Lung (tissue), 11 donors: ENCODE measurements at regions not wholly inside any gene's neighbourhood (a gene's known extent, or its start where the extent isn't known, plus 50 kb on each side); places are given as distances from the start of the nearest gene placed in this dataset.

Experiments
- ATAC-seq: fragments of 200-7000 bp; cut with Tn5 transposase; one replicate; pipeline ENCODE4 v1.9.1; 2020; ENCODE audit warnings: moderate number of reproducible peaks; ENCODE audit not compliant: insufficient read depth, low FRiP score
- DNase-seq, 3 donors: peaks; one replicate each; pipeline ENCODE4 v3.0.0-alpha.2; 2013 to 2017
- H3K27ac ChIP-seq, 2 donors: one replicate each; pipeline ENCODE4 v1.5.1; 2013; ENCODE audit warnings: mild to moderate bottlenecking in 2 of 2, moderate library complexity in 2 of 2, control low read depth in 1 of 2, inconsistent platforms in 1 of 2, low read depth in 1 of 2, low read length in 1 of 2
- H3K27me3 ChIP-seq, 3 donors: one replicate each; pipeline ENCODE4 v1.5.1; 2013; ENCODE audit warnings: low read length in 2 of 3; ENCODE audit not compliant: control insufficient read depth in 3 of 3, insufficient read depth in 3 of 3
- H3K36me3 ChIP-seq, 4 donors: one replicate each; pipeline ENCODE4 v1.5.1; 2013; ENCODE audit warnings: low read length in 4 of 4, mild to moderate bottlenecking in 1 of 4, moderate library complexity in 1 of 4; ENCODE audit not compliant: control insufficient read depth in 4 of 4, insufficient read depth in 4 of 4
- H3K4me1 ChIP-seq, 5 donors: one replicate each; pipeline ENCODE4 v1.5.1; 2013; ENCODE audit warnings: low read length in 5 of 5, mild to moderate bottlenecking in 2 of 5, moderate library complexity in 1 of 5; ENCODE audit not compliant: control insufficient read depth in 5 of 5, insufficient read depth in 5 of 5
- H3K4me3 ChIP-seq: one replicate; pipeline ENCODE4 v1.5.1; 2013; ENCODE audit warnings: mild to moderate bottlenecking, control low read depth, moderate library complexity
- H3K9ac ChIP-seq, 2 donors: one replicate each; pipeline ENCODE4 v1.5.1; 2013; ENCODE audit warnings: low read length in 2 of 2, control low read depth in 1 of 2; ENCODE audit not compliant: insufficient read depth in 1 of 2
- H3K9me3 ChIP-seq, 4 donors: one replicate each; pipeline ENCODE4 v1.5.1; 2013; ENCODE audit warnings: low read length in 3 of 4, mild to moderate bottlenecking in 1 of 4, moderate library complexity in 1 of 4; ENCODE audit not compliant: control insufficient read depth in 4 of 4, insufficient read depth in 3 of 4
- WGBS, 2 donors: extraction: QIAGEN DNeasy Blood & Tissue Kit; methylation state at CpG; one replicate each; pipeline ENCODE4 v1.1.7; 2013; 5-methylcytosine and 5-hydroxymethylcytosine counted together
- TF ChIP-seq, protein P1 (sequence below): IDR thresholded peaks from 2 replicates; pipeline ENCODE4 v1.5.1; 2012; ENCODE audit warnings: mild to moderate bottlenecking; ENCODE audit errors: control extremely low read depth, extremely low read depth
- donor health status: control.
- donor health status: control.
- donor health status: Bipolar disorder and iron deficiency.
- donor health status: healthy.
- donor health status: DM: yes; HTN: yes; CAD: no.

- DNase-seq (no peak), ATAC-seq (no peak)
- Histone ChIP-seq H3K9ac (no peak overlapping the region), H3K27ac (no peak overlapping the region), H3K9me3 (no peaks in the 10 kb centered on the region), H3K36me3 (no peaks in the 10 kb centered on the region), H3K4me3 (no peak overlapping the region), H3K4me1 (no peaks in the 10 kb centered on the region), H3K27me3 (no peaks in the 10 kb centered on the region)
- TF ChIP-seq, protein P1, sequence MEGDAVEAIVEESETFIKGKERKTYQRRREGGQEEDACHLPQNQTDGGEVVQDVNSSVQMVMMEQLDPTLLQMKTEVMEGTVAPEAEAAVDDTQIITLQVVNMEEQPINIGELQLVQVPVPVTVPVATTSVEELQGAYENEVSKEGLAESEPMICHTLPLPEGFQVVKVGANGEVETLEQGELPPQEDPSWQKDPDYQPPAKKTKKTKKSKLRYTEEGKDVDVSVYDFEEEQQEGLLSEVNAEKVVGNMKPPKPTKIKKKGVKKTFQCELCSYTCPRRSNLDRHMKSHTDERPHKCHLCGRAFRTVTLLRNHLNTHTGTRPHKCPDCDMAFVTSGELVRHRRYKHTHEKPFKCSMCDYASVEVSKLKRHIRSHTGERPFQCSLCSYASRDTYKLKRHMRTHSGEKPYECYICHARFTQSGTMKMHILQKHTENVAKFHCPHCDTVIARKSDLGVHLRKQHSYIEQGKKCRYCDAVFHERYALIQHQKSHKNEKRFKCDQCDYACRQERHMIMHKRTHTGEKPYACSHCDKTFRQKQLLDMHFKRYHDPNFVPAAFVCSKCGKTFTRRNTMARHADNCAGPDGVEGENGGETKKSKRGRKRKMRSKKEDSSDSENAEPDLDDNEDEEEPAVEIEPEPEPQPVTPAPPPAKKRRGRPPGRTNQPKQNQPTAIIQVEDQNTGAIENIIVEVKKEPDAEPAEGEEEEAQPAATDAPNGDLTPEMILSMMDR = no peak
Observed at GRCh38 chr4:29310252-29310651, 1409.9 kb upstream of the PCDH7 start.

DNA sequence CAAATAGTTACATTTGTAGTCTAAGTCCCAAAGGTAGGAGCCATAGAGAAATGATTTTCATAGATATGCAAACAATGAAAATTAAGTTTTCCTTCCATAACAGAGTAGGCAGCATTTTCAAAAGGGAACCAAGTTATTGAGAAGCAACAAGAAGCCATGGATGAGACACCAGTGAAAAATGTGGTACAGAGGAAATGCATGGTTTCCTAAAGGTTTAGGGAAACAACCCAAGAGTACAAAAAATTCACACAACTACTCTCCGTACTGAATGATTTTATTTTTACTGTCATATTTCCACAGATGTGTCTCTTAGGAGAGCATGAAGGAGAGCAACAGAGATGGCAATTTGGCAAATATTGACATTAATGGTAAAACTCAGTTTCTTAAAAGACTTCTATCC, 1408.9 kb upstream of the PCDH7 start:
- no peaks in the 10 kb centered on the region for H3K36me3 ChIP-seq
- H3K27ac ChIP-seq = no peak overlapping the region
- no peak overlapping the region for H3K4me3 ChIP-seq
- 35 to 55% methylated on average over 1 of the region's 1 CpG for WGBS, 2 donors
- TF ChIP-seq, protein P1 = no peak
- ATAC-seq (no peak), DNase-seq (no peak)
- H3K9ac ChIP-seq = no peak overlapping the region
- H3K4me1 ChIP-seq = no peaks in the 10 kb centered on the region
- no peaks in the 10 kb centered on the region for H3K27me3 ChIP-seq
- no peaks in the 10 kb centered on the region for H3K9me3 ChIP-seq

DNA sequence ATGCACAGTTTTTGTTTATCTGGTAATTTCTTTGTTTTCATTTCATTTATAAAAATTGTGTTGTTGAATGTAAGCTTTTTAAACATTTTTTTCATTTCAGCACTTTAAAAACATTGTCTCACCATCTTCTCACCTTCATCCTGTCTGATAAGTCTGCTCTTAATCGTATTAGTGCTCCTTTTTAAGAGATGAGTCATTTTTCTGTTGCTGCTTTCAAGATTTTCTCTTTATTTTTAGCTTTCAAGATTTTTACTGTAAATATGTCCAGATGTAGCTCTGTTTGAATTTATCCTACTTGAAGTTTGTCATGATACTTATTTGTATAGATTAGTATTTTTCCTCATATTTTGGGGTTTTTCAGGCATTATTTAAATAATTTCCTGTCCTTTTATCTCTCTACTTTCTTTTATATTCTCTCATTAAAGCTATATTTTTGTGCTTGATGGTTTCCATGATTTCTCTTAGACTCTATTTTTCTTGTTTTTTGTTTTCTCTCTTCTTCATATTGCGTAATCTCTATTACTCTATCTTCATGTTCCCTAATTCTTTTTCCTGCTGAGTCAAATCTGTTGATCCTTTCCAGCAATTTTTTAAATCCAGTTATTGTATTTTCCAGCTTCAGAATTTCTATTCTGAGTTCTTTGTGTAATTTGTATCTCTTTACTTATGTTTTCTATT, 1400.4 kb upstream of the PCDH7 start:
- Histone ChIP-seq H3K4me1 (peaks cover 0 to 3% (median 0%) of the 10 kb centered on the region in 5 donors), H3K4me3 (no peak overlapping the region), H3K9me3 (peaks cover 0 to 3% (median 0%) of the 10 kb centered on the region in 4 donors), H3K27ac (no peak overlapping the region), H3K36me3 (no peaks in the 10 kb centered on the region), H3K9ac (no peak overlapping the region), H3K27me3 (no peaks in the 10 kb centered on the region)
- ATAC-seq (no peak), DNase-seq (no peak)
- TF ChIP-seq, protein P1 = no peak
- WGBS, 2 donors = 76 to 84% methylated on average over 2 of the region's 2 CpGs
